GF-D8 (cell line): ENCODE measurements at regions not wholly inside any gene's neighbourhood (a gene's known extent, or its start where the extent isn't known, plus 50 kb on each side); places are given as distances from the start of the nearest gene placed in this dataset.

Experiments used
- DNase-seq: peaks from one replicate; lab custom pipeline; 2025; lab: John Stamatoyannopoulos, UW

GRCh38 chr10:129111922-129112321 is 355.1 kb upstream of the MGMT start:
- no peak for DNase-seq

- no peak for DNase-seq
Measured at GRCh38 chr10:129114588-129114987, 352.5 kb upstream of the MGMT start.

GRCh38 chr10:129116371-129116770 is 350.7 kb upstream of the MGMT start:
- DNase-seq = no peak

GRCh38 chr10:129120441-129120840 is 346.6 kb upstream of the MGMT start:
- no peak for DNase-seq

GRCh38 chr10:129122846-129123245 is 344.2 kb upstream of the MGMT start:
- no peak for DNase-seq

GRCh38 chr10:129123428-129123827 is 343.6 kb upstream of the MGMT start:
- DNase-seq = no peak

- DNase-seq = no peak
Measured at GRCh38 chr10:129126982-129127381, 340.1 kb upstream of the MGMT start.

GRCh38 chr10:129131457-129132132 is 335.4 kb upstream of the MGMT start:
- no peak for DNase-seq

GRCh38 chr10:129133856-129134255 is 333.2 kb upstream of the MGMT start:
- no peak for DNase-seq

GRCh38 chr10:129134371-129134770 is 332.7 kb upstream of the MGMT start:
- no peak for DNase-seq

GRCh38 chr10:129135624-129136023 is 331.4 kb upstream of the MGMT start:
- no peak for DNase-seq

- no peak for DNase-seq
Measured at GRCh38 chr10:129136074-129136473, 331.0 kb upstream of the MGMT start.

- DNase-seq = no peak
Measured at GRCh38 chr10:129136951-129137350, 330.1 kb upstream of the MGMT start.

- DNase-seq = no peak
Measured at GRCh38 chr10:129140921-129141885, 325.8 kb upstream of the MGMT start.

- no peak for DNase-seq
Measured at GRCh38 chr10:129151281-129151680, 315.8 kb upstream of the MGMT start.

GRCh38 chr10:129156406-129156805 is 310.6 kb upstream of the MGMT start:
- DNase-seq = no peak

GRCh38 chr10:129157185-129157584 is 309.9 kb upstream of the MGMT start:
- DNase-seq = no peak

GRCh38 chr10:129161150-129161549 is 305.9 kb upstream of the MGMT start:
- no peak for DNase-seq

GRCh38 chr10:129163531-129163930 is 303.5 kb upstream of the MGMT start:
- DNase-seq = no peak

- no peak for DNase-seq
Measured at GRCh38 chr10:129165076-129165720, 301.8 kb upstream of the MGMT start.

- DNase-seq = no peak
Measured at GRCh38 chr10:129165770-129166169, 301.3 kb upstream of the MGMT start.

GRCh38 chr10:129168660-129169059 is 298.4 kb upstream of the MGMT start:
- no peak for DNase-seq

- no peak for DNase-seq
Measured at GRCh38 chr10:129169115-129169514, 297.9 kb upstream of the MGMT start.
